GM13977 (cell line): ENCODE measurements at regions not wholly inside any gene's neighbourhood (a gene's known extent, or its start where the extent isn't known, plus 50 kb on each side); places are given as distances from the start of the nearest gene placed in this dataset.
"Not testable (repeated sequence)": the region's sequence is repeated elsewhere in the genome, so short reads cannot be mapped to it uniquely, and the experiment has no call there.

Experiments used
- DNase-seq: peaks from one replicate; pipeline ENCODE4 v3.0.0; 2012; ENCODE audit warnings: low spot score
- in situ Hi-C: fragments of 300-500 bp; cut with MboI; formaldehyde crosslinking; loops from one replicate; pipeline ENCODE4 v1.12.0; 2022; ENCODE audit warnings: low sequenced_read_pairs, low pct_unique_long_range_greater_than_20kb, mixed read lengths, inconsistent platforms; ENCODE audit not compliant: unreplicated experiment
- TF ChIP-seq, protein P1 (sequence below): IDR thresholded peaks from 2 replicates; pipeline ENCODE4 v1.5.1; 2012; ENCODE audit warnings: mild to moderate bottlenecking, control low read depth; ENCODE audit not compliant: insufficient read depth; ENCODE audit errors: extremely low read depth, missing control alignments

DNA sequence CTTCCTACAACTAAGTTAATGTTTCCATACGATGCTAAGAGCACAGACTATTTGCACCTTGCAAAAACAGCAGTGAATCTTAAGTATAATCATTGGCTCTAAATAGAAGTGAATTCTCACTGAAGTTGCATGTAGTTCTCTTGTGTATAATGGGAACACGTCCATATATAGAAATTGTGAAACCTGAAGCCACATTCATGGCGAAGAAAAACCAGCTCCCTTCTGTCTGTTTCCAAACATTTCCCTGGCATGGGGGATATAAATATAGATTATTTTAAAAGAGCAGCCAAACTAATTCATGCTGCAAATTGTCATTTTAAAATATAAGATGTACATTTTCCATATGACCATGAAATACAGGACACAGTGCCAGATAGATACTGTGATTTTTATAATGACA, 71.1 kb downstream of the TRAM1L1 start:
- in situ Hi-C loops, result no loop called here
- no peak for DNase-seq

DNA sequence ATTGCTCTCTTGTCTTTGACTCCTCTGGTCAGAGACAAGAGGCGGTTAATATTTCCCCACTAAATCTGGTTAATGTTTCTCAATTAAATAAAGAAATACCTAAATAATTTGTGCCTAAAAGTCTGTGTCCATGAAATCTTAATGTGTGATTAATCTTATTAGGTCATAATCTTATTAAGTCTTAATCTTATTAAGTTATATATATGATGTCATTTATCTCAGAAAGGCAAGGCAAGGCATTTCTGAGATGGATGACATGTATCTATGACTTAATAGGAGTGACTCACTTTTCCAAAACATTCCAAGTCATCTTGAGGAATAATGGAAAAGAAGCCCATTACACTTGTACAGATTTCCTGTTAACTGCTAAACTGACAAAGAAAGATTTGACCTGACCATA, 74.7 kb downstream of the TRAM1L1 start:
- DNase-seq, result no peak
- TF ChIP-seq, protein P1, sequence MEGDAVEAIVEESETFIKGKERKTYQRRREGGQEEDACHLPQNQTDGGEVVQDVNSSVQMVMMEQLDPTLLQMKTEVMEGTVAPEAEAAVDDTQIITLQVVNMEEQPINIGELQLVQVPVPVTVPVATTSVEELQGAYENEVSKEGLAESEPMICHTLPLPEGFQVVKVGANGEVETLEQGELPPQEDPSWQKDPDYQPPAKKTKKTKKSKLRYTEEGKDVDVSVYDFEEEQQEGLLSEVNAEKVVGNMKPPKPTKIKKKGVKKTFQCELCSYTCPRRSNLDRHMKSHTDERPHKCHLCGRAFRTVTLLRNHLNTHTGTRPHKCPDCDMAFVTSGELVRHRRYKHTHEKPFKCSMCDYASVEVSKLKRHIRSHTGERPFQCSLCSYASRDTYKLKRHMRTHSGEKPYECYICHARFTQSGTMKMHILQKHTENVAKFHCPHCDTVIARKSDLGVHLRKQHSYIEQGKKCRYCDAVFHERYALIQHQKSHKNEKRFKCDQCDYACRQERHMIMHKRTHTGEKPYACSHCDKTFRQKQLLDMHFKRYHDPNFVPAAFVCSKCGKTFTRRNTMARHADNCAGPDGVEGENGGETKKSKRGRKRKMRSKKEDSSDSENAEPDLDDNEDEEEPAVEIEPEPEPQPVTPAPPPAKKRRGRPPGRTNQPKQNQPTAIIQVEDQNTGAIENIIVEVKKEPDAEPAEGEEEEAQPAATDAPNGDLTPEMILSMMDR, result no peak
- in situ Hi-C loops, result no loop called here

More for the DNA sequence above, 71.1 kb downstream of the TRAM1L1 start:
- TF ChIP-seq, protein P1, result no peak

DNA sequence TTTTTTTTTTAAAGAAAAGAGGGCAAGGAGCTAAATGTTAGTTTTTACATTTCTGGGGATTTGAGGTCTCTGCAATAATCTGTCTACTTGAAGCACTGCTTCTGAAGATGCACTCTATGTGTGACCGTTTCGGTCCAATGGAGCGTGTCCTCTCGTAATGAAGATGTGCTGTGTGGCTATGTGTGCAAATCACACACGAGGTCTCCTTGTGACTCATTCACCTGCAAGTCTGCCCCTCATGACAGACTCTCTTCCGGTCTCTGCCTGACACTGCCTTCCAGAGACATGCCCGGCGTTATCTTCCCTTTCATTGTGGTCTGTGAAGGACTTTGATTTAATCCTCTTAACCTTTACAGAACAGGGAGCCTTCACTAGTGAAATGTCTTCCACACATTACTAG, 84.3 kb downstream of the TRAM1L1 start:
- in situ Hi-C loops, result no loop called here
- TF ChIP-seq, protein P1, result no peak

DNA sequence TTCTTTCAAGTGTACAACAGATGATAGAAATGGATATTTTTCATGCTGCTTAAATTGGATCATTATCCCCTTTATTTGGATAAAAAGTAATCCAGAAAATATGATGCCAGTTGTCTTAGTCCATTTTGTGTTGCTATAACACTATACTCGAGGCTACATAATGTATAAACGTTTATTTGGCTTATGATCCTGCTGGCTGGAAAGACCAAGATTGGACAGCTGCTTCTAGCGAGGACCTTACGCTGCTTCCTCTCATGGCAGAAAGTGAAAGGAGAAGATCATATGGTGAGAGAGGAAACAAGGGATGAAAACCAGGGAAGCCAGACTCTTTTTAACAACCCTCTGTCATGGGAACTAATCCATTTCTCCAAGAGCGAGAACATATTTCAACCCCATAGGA, 102.7 kb downstream of the TRAM1L1 start:
- TF ChIP-seq, protein P1, result no peak
- in situ Hi-C loops, result no loop called here
- DNase-seq, result no peak

More for the DNA sequence above, 84.3 kb downstream of the TRAM1L1 start:
- DNase-seq, result peak; percentile 4

DNA sequence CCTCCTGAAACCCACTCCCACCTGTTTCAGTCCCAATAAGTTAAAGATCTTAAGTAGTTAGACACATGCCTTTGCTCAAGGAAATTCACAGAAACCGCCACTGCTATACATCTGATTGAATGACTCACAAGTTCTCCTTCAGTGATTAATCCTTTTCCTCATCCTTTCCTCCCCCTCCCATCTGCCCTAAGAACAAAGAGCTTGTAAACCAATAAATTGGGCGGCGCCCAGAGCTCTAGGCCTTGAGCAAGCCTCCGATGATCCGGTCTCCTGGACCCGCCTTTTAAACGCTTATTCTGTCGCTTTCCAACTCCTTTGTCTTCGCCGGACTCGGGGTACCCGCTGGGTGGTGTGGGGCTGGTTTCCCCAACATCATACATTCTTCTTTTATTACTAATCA, 104.9 kb downstream of the TRAM1L1 start:
- DNase-seq, in situ Hi-C loops: not testable (repeated sequence)

DNA sequence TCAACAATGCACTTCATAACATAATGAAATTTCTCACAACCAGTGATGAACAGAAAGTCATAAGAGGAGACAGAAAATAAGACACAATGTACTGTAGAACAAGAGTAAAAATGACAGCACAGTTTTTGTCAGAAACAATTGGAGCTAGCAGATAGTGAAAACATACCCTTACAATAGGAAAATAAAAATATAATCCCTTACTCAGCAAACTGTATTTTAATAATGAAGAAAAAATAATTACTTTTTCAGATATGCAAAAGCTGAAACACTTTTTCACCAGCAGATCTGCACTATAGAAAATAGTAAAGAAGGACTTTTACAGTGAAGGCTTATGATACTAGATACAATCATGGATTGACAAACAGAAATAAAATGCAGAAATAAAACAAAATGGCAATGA, 126.3 kb downstream of the TRAM1L1 start:
- in situ Hi-C loops, result no loop called here
- no peak for DNase-seq

DNA sequence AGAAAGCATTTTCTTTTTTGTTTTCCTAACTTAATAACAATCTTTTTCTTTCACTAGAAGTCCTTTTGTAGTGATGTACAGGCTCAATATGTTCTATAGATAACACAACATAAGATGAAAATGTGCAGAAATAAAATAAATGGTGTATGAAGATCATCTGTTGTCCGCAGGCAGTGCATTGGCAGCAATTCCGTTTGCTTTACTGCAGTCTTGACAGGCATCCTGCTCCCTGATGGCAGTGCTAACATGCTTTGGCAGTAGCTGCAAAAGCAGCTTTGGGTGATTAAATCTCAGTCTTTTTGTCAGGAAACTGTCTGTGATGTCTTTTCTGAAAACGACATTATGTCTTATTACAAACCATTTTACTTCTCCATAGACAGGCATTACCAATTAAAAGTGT, 131.4 kb downstream of the TRAM1L1 start:
- no peak for DNase-seq
- in situ Hi-C loops, result no loop called here
- TF ChIP-seq, protein P1, result no peak

More for the DNA sequence above, 126.3 kb downstream of the TRAM1L1 start:
- TF ChIP-seq, protein P1, result no peak
